ENCODE measurements at regions not wholly inside any gene's neighbourhood (a gene's known extent, or its start where the extent isn't known, plus 50 kb on each side); places are given as distances from the start of the nearest gene placed in this dataset.

DNA sequence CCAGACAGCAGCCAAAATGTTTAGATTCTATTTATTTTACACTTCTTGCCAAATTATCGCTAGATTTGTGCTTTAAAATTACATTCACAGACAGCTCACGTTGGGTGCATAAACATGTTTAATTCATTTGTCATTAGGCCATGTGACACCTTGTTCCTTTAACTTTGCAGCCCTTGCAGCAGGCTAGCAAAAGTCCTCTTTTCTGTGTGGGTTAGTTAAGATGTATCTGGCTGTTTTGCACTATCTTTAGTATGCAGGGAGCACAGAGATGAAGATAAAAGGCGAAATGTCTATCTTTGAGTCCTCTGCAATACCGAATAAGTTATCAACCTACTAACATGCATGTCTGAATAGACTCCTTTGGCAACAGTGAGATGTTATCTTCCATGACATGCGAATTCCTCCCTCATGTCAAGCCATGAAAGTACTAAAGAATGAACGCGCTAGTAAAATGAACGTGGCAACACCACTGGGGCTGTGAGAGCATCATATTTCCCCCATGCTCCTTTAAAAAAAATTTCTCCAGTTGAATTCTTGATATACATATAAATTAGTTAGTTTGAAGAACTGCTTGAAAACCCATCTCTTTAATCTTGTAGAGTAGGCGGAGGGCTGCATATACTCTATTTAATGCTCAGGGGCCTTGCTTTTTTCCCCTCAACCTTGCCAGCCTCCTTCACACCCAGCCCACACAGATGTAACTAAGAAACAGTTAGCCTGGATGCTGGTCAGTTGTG, 620.4 kb upstream of the NR2F2 start:
- TF ChIP-seq CTCF (conservative IDR thresholded peaks at IDR 0.05; ENCODE audit: low read depth in 2 of 2) = no peak
- TF ChIP-seq, protein P1, sequence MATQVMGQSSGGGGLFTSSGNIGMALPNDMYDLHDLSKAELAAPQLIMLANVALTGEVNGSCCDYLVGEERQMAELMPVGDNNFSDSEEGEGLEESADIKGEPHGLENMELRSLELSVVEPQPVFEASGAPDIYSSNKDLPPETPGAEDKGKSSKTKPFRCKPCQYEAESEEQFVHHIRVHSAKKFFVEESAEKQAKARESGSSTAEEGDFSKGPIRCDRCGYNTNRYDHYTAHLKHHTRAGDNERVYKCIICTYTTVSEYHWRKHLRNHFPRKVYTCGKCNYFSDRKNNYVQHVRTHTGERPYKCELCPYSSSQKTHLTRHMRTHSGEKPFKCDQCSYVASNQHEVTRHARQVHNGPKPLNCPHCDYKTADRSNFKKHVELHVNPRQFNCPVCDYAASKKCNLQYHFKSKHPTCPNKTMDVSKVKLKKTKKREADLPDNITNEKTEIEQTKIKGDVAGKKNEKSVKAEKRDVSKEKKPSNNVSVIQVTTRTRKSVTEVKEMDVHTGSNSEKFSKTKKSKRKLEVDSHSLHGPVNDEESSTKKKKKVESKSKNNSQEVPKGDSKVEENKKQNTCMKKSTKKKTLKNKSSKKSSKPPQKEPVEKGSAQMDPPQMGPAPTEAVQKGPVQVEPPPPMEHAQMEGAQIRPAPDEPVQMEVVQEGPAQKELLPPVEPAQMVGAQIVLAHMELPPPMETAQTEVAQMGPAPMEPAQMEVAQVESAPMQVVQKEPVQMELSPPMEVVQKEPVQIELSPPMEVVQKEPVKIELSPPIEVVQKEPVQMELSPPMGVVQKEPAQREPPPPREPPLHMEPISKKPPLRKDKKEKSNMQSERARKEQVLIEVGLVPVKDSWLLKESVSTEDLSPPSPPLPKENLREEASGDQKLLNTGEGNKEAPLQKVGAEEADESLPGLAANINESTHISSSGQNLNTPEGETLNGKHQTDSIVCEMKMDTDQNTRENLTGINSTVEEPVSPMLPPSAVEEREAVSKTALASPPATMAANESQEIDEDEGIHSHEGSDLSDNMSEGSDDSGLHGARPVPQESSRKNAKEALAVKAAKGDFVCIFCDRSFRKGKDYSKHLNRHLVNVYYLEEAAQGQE (IDR thresholded peaks at IDR 0.05; ENCODE audit: unreplicated experiment) = no peak
- TF ChIP-seq EZH2 (IDR thresholded peaks at IDR 0.05; ENCODE audit: low read depth, unreplicated experiment) = no peak
- TF ChIP-seq POLR2AphosphoS5 (IDR thresholded peaks at IDR 0.05; ENCODE audit: low read depth) = no peak
- no peak for TF ChIP-seq EZH2phosphoT487 (IDR thresholded peaks at IDR 0.05; ENCODE audit: unreplicated experiment)
- TF ChIP-seq STAT1 (IDR thresholded peaks at IDR 0.05; ENCODE audit: unreplicated experiment) = no peak
- no peak for TF ChIP-seq CREB1 (CRISPR knock-in tag; IDR thresholded peaks at IDR 0.05; ENCODE audit: low read depth)
- no peak for TF ChIP-seq ZNF114 (CRISPR knock-in tag; IDR thresholded peaks at IDR 0.05)
